Tibial nerve (tissue), 4 donors: ENCODE measurements at regions not wholly inside any gene's neighbourhood (a gene's known extent, or its start where the extent isn't known, plus 50 kb on each side); places are given as distances from the start of the nearest gene placed in this dataset.

Experiments used
- CTCF ChIP-seq, 5 experiments: fragments of 200-600 bp in 3 of 5; fragments of 450-650 bp in 2 of 5; sonication (generic) in 3 of 5; IDR thresholded peaks; one replicate each; pipeline ENCODE4 v1.5.1; 2016 to 2019; ENCODE audit warnings: antibody characterized with exemption in 5 of 5, mild to moderate bottlenecking in 3 of 5, moderate library complexity in 2 of 5
- EP300 ChIP-seq, 2 donors: sonication (generic); formaldehyde crosslinking; IDR thresholded peaks; one replicate each; pipeline ENCODE4 v1.6.1; 2017; ENCODE audit warnings: antibody characterized with exemption in 2 of 2, mild to moderate bottlenecking in 1 of 2
- POLR2A ChIP-seq, 2 donors: fragments of 450-650 bp; IDR thresholded peaks; one replicate each; pipeline ENCODE4 v1.6.1; 2017; ENCODE audit warnings: antibody characterized with exemption in 2 of 2, mild to moderate bottlenecking in 2 of 2, moderate library complexity in 2 of 2

GRCh38 chr1:234886081-234886984 lies 242.3 kb downstream of the TOMM20 start:
- TF ChIP-seq CTCF (IDR thresholded peaks at IDR 0.05) (no peak), POLR2A (IDR thresholded peaks at IDR 0.05) (no peak), EP300 (IDR thresholded peaks at IDR 0.05) (peak in 1 of 2 donors; percentile 10)
